MCF 10A (cell line): ENCODE measurements at regions not wholly inside any gene's neighbourhood (a gene's known extent, or its start where the extent isn't known, plus 50 kb on each side); places are given as distances from the start of the nearest gene placed in this dataset.

Experiments
- BruUV-seq: library from RNA; stranded (reverse); fragments of 400-500 nt; replicated peaks from 2 replicates; lab custom pipeline; 2021; lab: Mats Ljungman, UMichigan
- CTCF ChIA-PET: fragments of 300-600 bp; sonication (Branson Sonifier 250); formaldehyde crosslinking; extraction: SDS; loops from one replicate; lab custom pipeline; 2021; ENCODE audit warnings: antibody characterized with exemption, inconsistent platforms; lab: Yijun Ruan, JAX
- POLR2A ChIA-PET: fragments of 300-600, 350-650 bp; sonication (Branson Sonifier 250); formaldehyde crosslinking; extraction: SDS; loops from one replicate; lab custom pipeline; 2020; ENCODE audit warnings: antibody characterized with exemption, inconsistent platforms; lab: Yijun Ruan, JAX
- DNase-seq: peaks from one replicate; pipeline ENCODE4 v3.0.0-alpha.2; 2018; ENCODE audit not compliant: unreplicated experiment
- H3K27ac Mint-ChIP-seq: one replicate; pipeline ENCODE4 v1.8.0; 2022; ENCODE audit warnings: mild to moderate bottlenecking, low read depth, mixed read lengths; ENCODE audit not compliant: unreplicated experiment
- H3K27me3 Mint-ChIP-seq: one replicate; pipeline ENCODE4 v1.8.0; 2022; ENCODE audit warnings: mixed read lengths; ENCODE audit not compliant: insufficient read depth, unreplicated experiment
- H3K36me3 Mint-ChIP-seq: one replicate; pipeline ENCODE4 v1.8.0; 2022; ENCODE audit warnings: mild to moderate bottlenecking, moderate library complexity, mixed read lengths; ENCODE audit not compliant: insufficient read depth, unreplicated experiment
- H3K4me1 Mint-ChIP-seq: one replicate; pipeline ENCODE4 v1.8.0; 2022; ENCODE audit warnings: mixed read lengths; ENCODE audit not compliant: insufficient read depth, unreplicated experiment
- H3K4me3 Mint-ChIP-seq: one replicate; pipeline ENCODE4 v1.8.0; 2022; ENCODE audit warnings: mild to moderate bottlenecking, moderate library complexity, mixed read lengths; ENCODE audit not compliant: unreplicated experiment
- H3K9me3 Mint-ChIP-seq: one replicate; pipeline ENCODE4 v1.8.0; 2022; ENCODE audit warnings: mixed read lengths; ENCODE audit not compliant: unreplicated experiment
- intact Hi-C: fragments of 100-400 bp; cut with micrococcal nuclease; formaldehyde crosslinking; loops from 2 replicates; pipeline ENCODE4 v1.14.1; 2022
- TF ChIP-seq, protein P1 (sequence below): fragments of 200-600 bp; IDR thresholded peaks from one replicate; pipeline ENCODE4 v1.8.0; 2022; ENCODE audit warnings: antibody characterized with exemption, mild to moderate bottlenecking; ENCODE audit not compliant: unreplicated experiment

DNA sequence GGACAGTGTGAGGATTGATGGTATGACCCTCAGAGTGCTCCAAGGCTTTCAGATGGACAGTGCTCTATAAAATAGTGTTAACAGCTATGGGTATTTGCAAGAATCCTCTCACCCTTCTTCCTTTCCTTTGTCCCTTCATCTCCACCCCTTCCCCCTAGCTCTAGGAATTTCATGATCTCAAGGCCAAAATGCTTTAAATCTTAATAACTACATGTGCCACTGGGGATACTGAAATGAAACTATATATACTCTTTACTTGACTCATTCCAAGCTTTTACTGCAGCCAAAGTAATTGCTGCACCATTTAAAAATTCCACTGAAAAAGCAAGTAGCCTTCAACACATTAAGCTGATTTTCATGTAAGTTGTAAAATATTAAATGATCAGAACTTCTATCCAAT lies 361.6 kb upstream of the SLC30A5 start:
- Mint-ChIP-seq H3K4me3 (no peak overlapping the region), H3K27me3 (no peaks in the 10 kb centered on the region), H3K9me3 (no peaks in the 10 kb centered on the region), H3K27ac (no peak overlapping the region), H3K36me3 (no peaks in the 10 kb centered on the region), H3K4me1 (no peaks in the 10 kb centered on the region)
- no TSS peak for BruUV-seq
- ChIA-PET CTCF (no interaction called here), POLR2A (interaction anchor here (0.7 kb wide), 1 partner anchor 119 kb away, joined by 4 read pairs; no protein-coding TSS in a partner anchor)
- intact Hi-C loops, result no loop called here
- TF ChIP-seq, protein P1, sequence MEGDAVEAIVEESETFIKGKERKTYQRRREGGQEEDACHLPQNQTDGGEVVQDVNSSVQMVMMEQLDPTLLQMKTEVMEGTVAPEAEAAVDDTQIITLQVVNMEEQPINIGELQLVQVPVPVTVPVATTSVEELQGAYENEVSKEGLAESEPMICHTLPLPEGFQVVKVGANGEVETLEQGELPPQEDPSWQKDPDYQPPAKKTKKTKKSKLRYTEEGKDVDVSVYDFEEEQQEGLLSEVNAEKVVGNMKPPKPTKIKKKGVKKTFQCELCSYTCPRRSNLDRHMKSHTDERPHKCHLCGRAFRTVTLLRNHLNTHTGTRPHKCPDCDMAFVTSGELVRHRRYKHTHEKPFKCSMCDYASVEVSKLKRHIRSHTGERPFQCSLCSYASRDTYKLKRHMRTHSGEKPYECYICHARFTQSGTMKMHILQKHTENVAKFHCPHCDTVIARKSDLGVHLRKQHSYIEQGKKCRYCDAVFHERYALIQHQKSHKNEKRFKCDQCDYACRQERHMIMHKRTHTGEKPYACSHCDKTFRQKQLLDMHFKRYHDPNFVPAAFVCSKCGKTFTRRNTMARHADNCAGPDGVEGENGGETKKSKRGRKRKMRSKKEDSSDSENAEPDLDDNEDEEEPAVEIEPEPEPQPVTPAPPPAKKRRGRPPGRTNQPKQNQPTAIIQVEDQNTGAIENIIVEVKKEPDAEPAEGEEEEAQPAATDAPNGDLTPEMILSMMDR, result no peak
- DNase-seq, result no peak

DNA sequence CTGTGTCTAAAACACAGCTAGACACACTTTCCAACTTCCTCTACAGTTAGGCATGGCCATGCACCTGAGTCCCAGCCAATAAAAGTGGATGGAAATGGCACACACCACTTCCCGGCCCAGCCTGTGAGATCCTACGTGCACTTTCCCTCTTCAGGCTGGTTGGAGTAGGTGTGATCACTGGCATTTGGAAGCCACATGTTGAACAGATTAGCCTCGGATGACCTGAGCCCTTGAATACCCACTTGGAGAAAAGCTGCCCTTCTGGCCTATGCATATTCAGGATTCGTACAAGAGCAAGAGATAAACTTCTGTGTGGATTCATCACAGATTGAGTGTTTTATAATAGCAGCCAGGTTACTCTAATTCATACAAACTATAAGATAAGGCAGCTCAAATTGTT lies 359.0 kb upstream of the SLC30A5 start:
- intact Hi-C loops, result no loop called here
- Mint-ChIP-seq H3K36me3 (no peaks in the 10 kb centered on the region), H3K4me1 (no peaks in the 10 kb centered on the region), H3K27ac (no peak overlapping the region), H3K27me3 (no peaks in the 10 kb centered on the region), H3K4me3 (no peak overlapping the region), H3K9me3 (no peaks in the 10 kb centered on the region)
- no peak for DNase-seq
- TF ChIP-seq, protein P1, result no peak
- POLR2A ChIA-PET, result interaction anchor here (0.6 to 1.4 kb wide), 3 partner anchors 16 to 397 kb away, joined by 3 to 4 read pairs (median 3); no protein-coding TSS in a partner anchor
- no TSS peak for BruUV-seq
- CTCF ChIA-PET, result no interaction called here

DNA sequence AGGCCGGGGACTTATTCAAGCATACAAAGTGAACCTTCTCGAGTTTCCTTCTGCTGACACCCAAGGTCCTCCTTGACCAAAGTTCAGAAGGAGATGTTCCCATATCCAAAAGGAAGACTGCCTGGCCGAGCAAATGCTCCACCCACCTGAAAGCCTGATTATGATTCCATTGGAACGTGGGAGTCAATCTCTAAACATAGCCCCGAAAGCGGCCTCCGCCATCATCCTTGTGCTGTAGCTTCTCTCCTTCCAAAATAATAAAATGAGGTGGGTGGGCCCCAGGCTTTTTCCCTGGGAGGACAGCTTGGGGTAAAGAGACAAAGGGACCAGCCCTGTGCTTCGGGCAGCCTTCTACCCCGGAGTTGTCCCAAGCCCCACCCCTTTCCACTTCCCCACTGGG lies 355.6 kb upstream of the SLC30A5 start:
- ChIA-PET POLR2A (no interaction called here), CTCF (interaction anchor here (0.7 kb wide), 1 partner anchor 261 kb away, joined by 3 read pairs; no protein-coding TSS in a partner anchor)
- DNase-seq, result no peak
- intact Hi-C loops, result no loop called here
- H3K27me3 Mint-ChIP-seq, result peaks cover 20% of the 10 kb centered on the region
- no peak overlapping the region for H3K27ac Mint-ChIP-seq
- no peaks in the 10 kb centered on the region for H3K36me3 Mint-ChIP-seq
- H3K9me3 Mint-ChIP-seq, result no peaks in the 10 kb centered on the region
- no TSS peak for BruUV-seq
- no peak overlapping the region for H3K4me3 Mint-ChIP-seq
- H3K4me1 Mint-ChIP-seq, result no peaks in the 10 kb centered on the region
- TF ChIP-seq, protein P1, result no peak

DNA sequence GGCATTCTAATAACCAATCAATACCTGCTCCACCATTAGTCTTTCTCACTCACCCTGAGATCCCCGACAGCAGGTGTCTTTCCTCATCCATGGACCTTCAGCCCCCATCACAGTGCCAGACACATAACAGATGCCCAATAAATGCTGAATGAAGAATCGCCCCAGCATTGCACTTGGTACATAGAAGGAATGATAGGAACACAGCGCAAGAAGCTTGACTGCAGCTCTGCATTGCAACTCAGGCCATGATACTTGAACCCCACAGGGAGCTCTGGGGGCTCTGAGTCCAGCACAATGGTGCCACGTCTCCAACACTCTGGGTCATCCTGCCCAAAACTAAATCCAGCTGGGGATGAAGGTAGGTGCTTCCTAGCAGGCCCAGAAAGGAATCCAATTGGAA lies 355.0 kb upstream of the SLC30A5 start:
- intact Hi-C loops, result no loop called here
- Mint-ChIP-seq H3K4me3 (no peak overlapping the region), H3K4me1 (no peaks in the 10 kb centered on the region), H3K27me3 (peaks cover 22% of the 10 kb centered on the region), H3K36me3 (no peaks in the 10 kb centered on the region), H3K27ac (no peak overlapping the region), H3K9me3 (no peaks in the 10 kb centered on the region)
- no peak for DNase-seq
- TF ChIP-seq, protein P1, result no peak
- no TSS peak for BruUV-seq
- POLR2A ChIA-PET, result no interaction called here
- CTCF ChIA-PET, result no interaction called here
